Effector memory CD8-positive, alpha-beta T cell (primary cell): ENCODE measurements at regions not wholly inside any gene's neighbourhood (a gene's known extent, or its start where the extent isn't known, plus 50 kb on each side); places are given as distances from the start of the nearest gene placed in this dataset.

Experiments
- ATAC-seq: fragments of 150-1000 bp; cut with Tn5 transposase; replicated peaks from 2 replicates; pipeline ENCODE4 v1.10.0; 2021; ENCODE audit warnings: mild to moderate bottlenecking, moderate library complexity
- DNase-seq, 3 experiments: peaks; one replicate each; pipeline ENCODE4 v3.0.0; 2021
- H3K27ac Mint-ChIP-seq, 2 donors: one replicate each; pipeline ENCODE4 v1.8.0; 2022; ENCODE audit warnings: mild to moderate bottlenecking in 2 of 2, mixed read lengths in 2 of 2, moderate library complexity in 2 of 2
- H3K27me3 Mint-ChIP-seq, 2 donors: one replicate each; pipeline ENCODE4 v1.8.0; 2022; ENCODE audit warnings: mixed read lengths in 2 of 2
- H3K36me3 Mint-ChIP-seq: one replicate; pipeline ENCODE4 v1.8.0; 2022; ENCODE audit warnings: mild to moderate bottlenecking, moderate library complexity, mixed read lengths; ENCODE audit not compliant: insufficient read depth
- H3K4me1 Mint-ChIP-seq, 2 donors: one replicate each; pipeline ENCODE4 v1.8.0; 2022; ENCODE audit warnings: low read depth in 2 of 2, mixed read lengths in 2 of 2
- H3K4me3 Mint-ChIP-seq, 2 donors: one replicate each; pipeline ENCODE4 v1.8.0; 2022; ENCODE audit warnings: mild to moderate bottlenecking in 2 of 2, mixed read lengths in 2 of 2, moderate library complexity in 2 of 2
- H3K9me3 Mint-ChIP-seq, 2 donors: one replicate each; pipeline ENCODE4 v1.8.0; 2022; ENCODE audit warnings: mixed read lengths in 2 of 2

GRCh38 chrX:129144172-129145038 is 378.9 kb downstream of the SMARCA1 start:
- Mint-ChIP-seq H3K27ac (no peak overlapping the region), H3K36me3 (no peaks in the 10 kb centered on the region), H3K9me3 (peaks cover 0 to 2% of the 10 kb centered on the region in 2 donors), H3K27me3 (no peaks in the 10 kb centered on the region), H3K4me1 (no peaks in the 10 kb centered on the region), H3K4me3 (no peak overlapping the region)
- no peak for DNase-seq
- no peak for ATAC-seq

GRCh38 chrX:129139837-129140598 is 383.3 kb downstream of the SMARCA1 start:
- Mint-ChIP-seq H3K27me3 (no peaks in the 10 kb centered on the region), H3K4me3 (no peak overlapping the region), H3K9me3 (peaks cover 2 to 8% of the 10 kb centered on the region in 2 donors), H3K27ac (no peak overlapping the region), H3K4me1 (no peaks in the 10 kb centered on the region), H3K36me3 (no peaks in the 10 kb centered on the region)
- no peak for ATAC-seq
- no peak for DNase-seq

DNA sequence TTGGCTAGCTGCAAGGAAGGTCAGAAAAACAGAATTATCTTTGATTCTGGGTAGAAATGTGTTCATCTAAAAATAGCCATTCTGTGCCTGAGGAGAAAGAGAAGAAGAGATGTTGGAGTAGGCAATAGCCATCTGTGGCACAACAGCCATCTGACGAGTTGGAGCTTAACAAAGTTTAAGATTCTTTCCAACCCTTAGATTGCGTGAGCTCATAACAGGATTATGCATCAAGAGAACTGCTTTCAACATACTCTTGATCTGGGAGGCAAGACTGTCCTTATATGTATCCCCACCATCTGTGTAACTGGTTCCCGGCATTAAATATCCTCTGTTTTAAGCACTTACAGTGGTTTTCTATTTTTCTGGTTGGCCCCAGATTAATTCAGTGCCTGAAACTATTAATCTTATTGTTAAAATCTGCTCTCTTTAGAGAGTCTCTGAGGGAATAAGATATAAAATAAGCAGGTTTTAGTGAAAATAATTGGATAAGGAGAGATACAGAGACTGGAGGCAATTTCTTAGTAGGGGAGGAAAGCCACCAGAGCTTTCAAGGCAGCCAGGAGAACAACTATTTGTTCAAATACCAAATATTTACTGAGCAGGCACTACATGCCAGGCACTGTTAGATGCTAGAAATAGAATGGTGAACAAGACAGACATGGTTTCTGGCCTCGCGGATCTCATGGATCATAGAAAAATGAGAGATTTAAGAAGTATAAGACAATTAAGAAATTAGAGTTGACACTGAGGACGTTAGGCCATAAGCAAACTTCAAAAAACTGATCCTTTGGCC is 398.0 kb downstream of the SMARCA1 start:
- peaks cover 0 to 2% of the 10 kb centered on the region in 2 donors for H3K9me3 Mint-ChIP-seq
- H3K4me1 Mint-ChIP-seq = no peaks in the 10 kb centered on the region
- H3K27me3 Mint-ChIP-seq = no peaks in the 10 kb centered on the region
- H3K4me3 Mint-ChIP-seq = no peak overlapping the region
- no peaks in the 10 kb centered on the region for H3K36me3 Mint-ChIP-seq
- ATAC-seq = no peak
- H3K27ac Mint-ChIP-seq = no peak overlapping the region
- DNase-seq = no peak

- Mint-ChIP-seq H3K27ac (no peak overlapping the region), H3K36me3 (no peaks in the 10 kb centered on the region), H3K27me3 (no peaks in the 10 kb centered on the region), H3K4me3 (no peak overlapping the region), H3K4me1 (no peaks in the 10 kb centered on the region), H3K9me3 (peaks cover 0 to 2% of the 10 kb centered on the region in 2 donors)
- DNase-seq (no peak), ATAC-seq (no peak)
Observed at GRCh38 chrX:129123795-129124194, 399.5 kb downstream of the SMARCA1 start.

DNA sequence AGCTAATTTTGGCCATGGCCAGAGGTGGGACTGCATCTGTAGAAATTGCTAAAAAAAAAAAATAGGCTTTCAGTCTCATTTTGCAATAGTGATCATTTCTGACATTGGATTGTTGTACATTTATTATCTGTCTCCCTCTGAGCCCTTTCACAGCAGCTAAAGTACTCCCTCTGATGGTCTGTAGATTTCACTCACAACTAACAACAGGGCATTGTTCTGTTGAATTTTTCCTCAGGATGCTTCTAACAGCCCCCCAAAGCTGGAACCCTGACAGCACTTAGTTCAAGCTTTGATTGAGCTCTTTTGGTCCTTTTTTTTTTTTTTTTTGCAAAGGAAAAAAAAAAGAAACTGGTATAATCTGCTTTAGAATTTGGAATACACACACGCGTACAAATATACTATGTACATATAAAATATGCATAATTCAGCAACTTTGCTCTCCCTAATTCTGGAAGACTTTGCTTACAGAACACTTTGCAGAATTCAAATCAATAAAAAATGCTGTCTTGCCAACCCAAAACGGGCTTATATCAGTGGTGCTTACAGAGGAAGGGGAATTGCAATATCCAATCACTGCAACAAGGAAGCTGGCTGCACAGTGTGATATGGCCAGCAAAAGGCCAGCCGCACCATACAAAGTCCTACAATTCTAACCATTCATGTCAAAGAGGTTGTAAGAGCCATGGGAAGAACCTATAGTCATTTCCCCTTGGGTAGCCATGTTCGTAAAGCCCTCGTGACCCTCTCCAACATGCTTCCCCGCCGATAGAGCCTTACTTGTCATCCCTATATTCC is 406.4 kb downstream of the SMARCA1 start:
- no peaks in the 10 kb centered on the region for H3K27me3 Mint-ChIP-seq
- DNase-seq = no peak
- no peaks in the 10 kb centered on the region for H3K9me3 Mint-ChIP-seq

DNA sequence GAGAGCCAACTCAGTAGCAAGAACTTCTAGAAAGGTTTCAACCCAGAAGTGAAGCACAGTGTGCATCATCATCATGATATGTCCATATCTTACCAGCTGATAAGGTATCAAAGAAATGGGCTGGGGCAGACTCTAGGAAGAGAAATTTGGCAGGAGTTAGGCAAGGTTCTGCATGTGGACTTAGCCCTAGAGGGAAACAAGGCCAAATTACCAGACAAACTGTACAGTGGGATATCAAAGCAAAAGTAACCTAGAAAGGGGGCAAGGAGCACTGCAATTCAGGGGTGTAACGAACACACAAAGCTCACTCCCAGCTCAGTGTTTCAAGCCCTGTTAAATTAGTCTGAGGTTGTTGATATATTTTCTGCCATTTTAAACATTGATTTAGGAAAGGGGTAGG is 407.4 kb downstream of the SMARCA1 start:
- no peak for ATAC-seq
- Mint-ChIP-seq H3K27me3 (no peaks in the 10 kb centered on the region), H3K4me3 (no peak overlapping the region), H3K36me3 (no peaks in the 10 kb centered on the region), H3K27ac (no peak overlapping the region), H3K9me3 (no peaks in the 10 kb centered on the region), H3K4me1 (no peaks in the 10 kb centered on the region)
- no peak for DNase-seq

More for the DNA sequence above, 406.4 kb downstream of the SMARCA1 start:
- Mint-ChIP-seq H3K4me3 (no peak overlapping the region), H3K4me1 (no peaks in the 10 kb centered on the region), H3K27ac (no peak overlapping the region), H3K36me3 (no peaks in the 10 kb centered on the region)
- ATAC-seq = no peak

DNA sequence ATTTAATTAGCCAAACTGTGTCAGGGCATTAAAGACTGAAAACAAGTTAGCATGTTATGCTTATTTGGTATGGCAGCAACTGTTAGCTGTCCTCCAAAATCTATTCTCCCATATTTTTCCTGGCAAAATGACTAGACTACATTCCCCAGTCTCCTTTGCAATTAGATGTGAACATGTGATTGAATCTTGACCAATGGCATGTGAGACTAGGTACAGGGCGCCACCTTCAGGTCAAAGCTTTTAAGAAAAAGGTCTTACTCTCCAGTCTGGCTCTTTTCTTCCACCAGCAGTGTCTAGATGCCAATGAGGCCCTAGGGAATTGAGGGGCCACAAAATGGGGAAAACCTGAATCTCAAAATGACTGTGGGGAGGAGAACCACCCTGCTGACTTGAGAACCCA is 408.2 kb downstream of the SMARCA1 start:
- H3K9me3 Mint-ChIP-seq = no peaks in the 10 kb centered on the region
- ATAC-seq = no peak

GRCh38 chrX:129111081-129111798 is 412.1 kb downstream of the SMARCA1 start:
- ATAC-seq (no peak), DNase-seq (no peak)
- Mint-ChIP-seq H3K36me3 (no peaks in the 10 kb centered on the region), H3K27me3 (no peaks in the 10 kb centered on the region), H3K4me1 (no peaks in the 10 kb centered on the region), H3K4me3 (no peak overlapping the region), H3K9me3 (no peaks in the 10 kb centered on the region), H3K27ac (no peak overlapping the region)

More for the DNA sequence above, 408.2 kb downstream of the SMARCA1 start:
- DNase-seq = no peak
- Mint-ChIP-seq H3K4me1 (no peaks in the 10 kb centered on the region), H3K27me3 (no peaks in the 10 kb centered on the region), H3K27ac (no peak overlapping the region), H3K36me3 (no peaks in the 10 kb centered on the region), H3K4me3 (no peak overlapping the region)

- no peak for DNase-seq
- Mint-ChIP-seq H3K27me3 (no peaks in the 10 kb centered on the region), H3K9me3 (no peaks in the 10 kb centered on the region), H3K36me3 (no peaks in the 10 kb centered on the region), H3K4me3 (no peak overlapping the region), H3K27ac (no peak overlapping the region), H3K4me1 (no peaks in the 10 kb centered on the region)
- ATAC-seq = no peak
Observed at GRCh38 chrX:129108936-129109335, 414.4 kb downstream of the SMARCA1 start.

- H3K27ac Mint-ChIP-seq = no peak overlapping the region
Observed at GRCh38 chrX:129099207-129099606, 424.1 kb downstream of the SMARCA1 start.

GRCh38 chrX:129097668-129098067 is 425.6 kb downstream of the SMARCA1 start:
- Mint-ChIP-seq H3K36me3 (no peaks in the 10 kb centered on the region), H3K27me3 (no peaks in the 10 kb centered on the region), H3K9me3 (peaks cover 0 to 9% of the 10 kb centered on the region in 2 donors), H3K27ac (no peak overlapping the region), H3K4me3 (no peak overlapping the region), H3K4me1 (no peaks in the 10 kb centered on the region)
- DNase-seq (no peak), ATAC-seq (no peak)

More at GRCh38 chrX:129099207-129099606, 424.1 kb downstream of the SMARCA1 start:
- Mint-ChIP-seq H3K27me3 (no peaks in the 10 kb centered on the region), H3K4me1 (no peaks in the 10 kb centered on the region), H3K36me3 (no peaks in the 10 kb centered on the region), H3K9me3 (peaks cover 0 to 9% of the 10 kb centered on the region in 2 donors), H3K4me3 (no peak overlapping the region)
- ATAC-seq (no peak), DNase-seq (no peak)

DNA sequence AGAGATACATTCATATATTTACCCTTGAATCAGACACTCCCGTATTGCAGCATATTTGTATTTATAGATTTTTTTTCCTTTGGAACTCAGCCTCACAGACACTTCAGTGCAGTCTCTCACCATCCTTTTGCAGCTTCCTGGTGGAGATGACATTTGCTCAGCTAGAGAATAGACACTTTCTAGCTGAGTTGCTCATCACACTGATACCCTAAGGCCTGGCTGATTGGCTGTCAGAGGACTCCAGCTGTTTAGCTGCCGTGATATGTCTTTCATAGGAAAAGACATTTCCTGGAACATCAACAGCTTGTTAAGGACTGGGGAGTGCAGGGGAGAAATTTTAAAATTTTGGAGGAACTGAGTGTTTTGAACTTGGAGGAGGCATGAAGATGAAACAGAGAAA is 429.6 kb downstream of the SMARCA1 start:
- no peaks in the 10 kb centered on the region for H3K4me1 Mint-ChIP-seq
- H3K9me3 Mint-ChIP-seq = peaks cover 0 to 9% of the 10 kb centered on the region in 2 donors
- H3K27me3 Mint-ChIP-seq = no peaks in the 10 kb centered on the region
- no peak overlapping the region for H3K4me3 Mint-ChIP-seq
- H3K36me3 Mint-ChIP-seq = no peaks in the 10 kb centered on the region
- DNase-seq = no peak
- no peak for ATAC-seq
- H3K27ac Mint-ChIP-seq = no peak overlapping the region
